ENCODE measurements at regions not wholly inside any gene's neighbourhood (a gene's known extent, or its start where the extent isn't known, plus 50 kb on each side); places are given as distances from the start of the nearest gene placed in this dataset.

DNA sequence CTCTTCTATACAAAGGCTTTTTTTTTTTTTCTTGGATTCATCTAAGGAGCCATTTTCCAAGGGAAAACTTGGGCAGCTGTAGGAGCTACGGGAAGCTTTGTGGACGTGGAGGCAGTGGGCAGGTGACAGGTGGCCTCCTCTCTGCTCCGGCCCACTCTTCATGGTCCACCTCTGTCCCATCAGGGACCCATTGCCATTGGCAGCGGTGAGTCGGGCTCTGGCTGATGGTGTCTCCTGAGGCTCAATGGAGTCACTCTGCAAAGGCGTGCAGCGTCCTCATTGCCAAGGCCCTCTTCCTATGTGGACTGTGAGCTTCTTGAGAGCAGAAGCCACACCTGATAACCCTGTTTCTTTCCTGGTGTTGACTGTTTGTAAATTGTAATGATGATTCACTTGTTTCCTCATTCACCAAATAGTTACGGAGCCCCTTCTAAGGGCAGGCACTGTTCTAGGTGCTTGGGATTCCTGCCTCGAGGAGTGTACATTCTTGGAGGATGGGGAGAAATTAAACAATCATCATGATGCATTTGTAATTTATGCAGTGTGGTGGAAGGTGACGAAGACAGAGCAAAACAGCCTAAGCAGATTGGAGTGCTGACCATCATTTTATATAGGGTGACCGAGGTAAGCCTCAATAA lies 240.3 kb upstream of the HS6ST1 start:
- H3K36me3 Mint-ChIP-seq: no peaks in the 10 kb centered on the region
- ATAC-seq: no peak
- H3K27me3 Mint-ChIP-seq (ENCODE audit: low read depth): no peaks in the 10 kb centered on the region; the same call in 1 of the 2 replicates
- no peak overlapping the region for H3K27ac Mint-ChIP-seq
- TF ChIP-seq E2F5 (CRISPR knock-in tag; IDR thresholded peaks at IDR 0.05) (no peak), TCF7 (CRISPR knock-in tag; IDR thresholded peaks at IDR 0.05; ENCODE audit: low read depth) (no peak), AR (CRISPR knock-in tag; IDR thresholded peaks at IDR 0.05) (no peak), ERG (CRISPR knock-in tag; IDR thresholded peaks at IDR 0.05) (no peak), RELA (CRISPR knock-in tag; IDR thresholded peaks at IDR 0.05; ENCODE audit: borderline replicate concordance) (no peak)
- TF ChIP-seq, protein P1, sequence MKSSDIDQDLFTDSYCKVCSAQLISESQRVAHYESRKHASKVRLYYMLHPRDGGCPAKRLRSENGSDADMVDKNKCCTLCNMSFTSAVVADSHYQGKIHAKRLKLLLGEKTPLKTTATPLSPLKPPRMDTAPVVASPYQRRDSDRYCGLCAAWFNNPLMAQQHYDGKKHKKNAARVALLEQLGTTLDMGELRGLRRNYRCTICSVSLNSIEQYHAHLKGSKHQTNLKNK (CRISPR knock-in tag; IDR thresholded peaks at IDR 0.05): no peak
- H3K4me3 Mint-ChIP-seq: no peak overlapping the region
- H3K4me1 Mint-ChIP-seq: peaks cover 5% of the 10 kb centered on the region; the same call in 1 of the 2 replicates
- CTCF ChIA-PET: no interaction called here
- peaks cover 5% of the 10 kb centered on the region for H3K9me3 Mint-ChIP-seq
- no peak for DNase-seq (ENCODE audit: low spot score)
- POLR2A ChIA-PET: no interaction called here

DNA sequence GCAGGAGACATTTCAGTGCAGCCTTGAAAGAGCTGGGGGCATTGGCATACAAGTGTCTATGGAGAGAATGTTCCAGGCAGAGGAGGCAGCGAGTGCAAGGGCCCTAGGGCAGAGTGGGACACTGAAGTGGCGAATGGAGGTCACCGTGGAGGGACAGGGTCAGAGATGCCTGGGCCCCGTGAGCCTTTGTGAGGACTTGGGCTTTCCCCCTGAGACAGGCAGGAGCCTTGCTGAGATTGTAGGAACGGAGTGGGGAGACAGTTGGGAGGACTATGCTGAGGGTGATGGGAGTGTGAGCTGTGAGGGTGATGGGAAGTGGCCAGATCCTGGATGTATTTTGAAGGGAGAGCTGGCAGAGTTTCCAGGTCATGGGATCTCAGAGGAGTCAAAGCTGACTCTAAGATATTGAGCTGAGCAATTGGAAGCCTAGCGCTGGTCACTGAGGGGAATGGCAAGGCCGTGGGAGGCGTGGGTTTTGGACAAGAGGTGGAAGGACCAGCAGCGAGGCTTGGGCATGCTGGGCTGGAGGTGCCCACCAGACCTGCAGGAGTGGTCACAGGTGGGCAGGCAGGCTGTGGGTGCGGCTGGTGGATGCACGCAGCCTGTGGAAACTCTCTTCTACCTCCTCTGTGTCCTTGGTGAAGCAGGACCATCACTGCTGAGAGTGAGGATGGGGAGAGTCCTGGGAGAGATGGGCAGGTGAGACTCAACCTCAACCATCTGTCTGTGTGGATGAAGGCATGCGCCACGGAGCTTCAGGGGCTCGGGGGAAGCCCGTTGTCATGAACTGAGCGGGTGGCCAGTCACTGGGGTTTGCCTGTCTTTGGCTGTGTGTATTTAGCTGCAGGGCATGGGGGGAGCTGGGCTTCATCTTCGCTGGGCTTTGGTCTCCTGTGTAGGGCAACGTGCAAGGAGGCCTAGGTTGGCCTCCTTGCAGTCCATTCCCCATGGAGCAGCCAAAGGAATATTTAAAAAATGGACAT lies 241.2 kb upstream of the HS6ST1 start:
- Mint-ChIP-seq H3K4me3 (no peak overlapping the region), H3K27me3 (ENCODE audit: low read depth) (no peaks in the 10 kb centered on the region; the same call in 1 of the 2 replicates), H3K9me3 (0 out of 2 replicates have a peak, but pooled peaks cover 3% of the 10 kb centered on the region), H3K36me3 (no peaks in the 10 kb centered on the region), H3K4me1 (peaks cover 5% of the 10 kb centered on the region; the same call in 1 of the 2 replicates), H3K27ac (no peak overlapping the region)
- DNase-seq (ENCODE audit: low spot score): no peak
- POLR2A ChIA-PET: no interaction called here
- ATAC-seq: no peak
- CTCF ChIA-PET: no interaction called here
- TF ChIP-seq, protein P2, sequence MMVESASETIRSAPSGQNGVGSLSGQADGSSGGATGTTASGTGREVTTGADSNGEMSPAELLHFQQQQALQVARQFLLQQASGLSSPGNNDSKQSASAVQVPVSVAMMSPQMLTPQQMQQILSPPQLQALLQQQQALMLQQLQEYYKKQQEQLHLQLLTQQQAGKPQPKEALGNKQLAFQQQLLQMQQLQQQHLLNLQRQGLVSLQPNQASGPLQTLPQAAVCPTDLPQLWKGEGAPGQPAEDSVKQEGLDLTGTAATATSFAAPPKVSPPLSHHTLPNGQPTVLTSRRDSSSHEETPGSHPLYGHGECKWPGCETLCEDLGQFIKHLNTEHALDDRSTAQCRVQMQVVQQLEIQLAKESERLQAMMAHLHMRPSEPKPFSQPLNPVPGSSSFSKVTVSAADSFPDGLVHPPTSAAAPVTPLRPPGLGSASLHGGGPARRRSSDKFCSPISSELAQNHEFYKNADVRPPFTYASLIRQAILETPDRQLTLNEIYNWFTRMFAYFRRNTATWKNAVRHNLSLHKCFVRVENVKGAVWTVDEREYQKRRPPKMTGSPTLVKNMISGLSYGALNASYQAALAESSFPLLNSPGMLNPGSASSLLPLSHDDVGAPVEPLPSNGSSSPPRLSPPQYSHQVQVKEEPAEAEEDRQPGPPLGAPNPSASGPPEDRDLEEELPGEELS (CRISPR knock-in tag; IDR thresholded peaks at IDR 0.05): no peak
- TF ChIP-seq NFYB (CRISPR knock-in tag; conservative IDR thresholded peaks at IDR 0.05; ENCODE audit: low read depth): no peak
- no peak for TF ChIP-seq CREB1 (CRISPR knock-in tag; IDR thresholded peaks at IDR 0.05)
- TF ChIP-seq, protein P3, sequence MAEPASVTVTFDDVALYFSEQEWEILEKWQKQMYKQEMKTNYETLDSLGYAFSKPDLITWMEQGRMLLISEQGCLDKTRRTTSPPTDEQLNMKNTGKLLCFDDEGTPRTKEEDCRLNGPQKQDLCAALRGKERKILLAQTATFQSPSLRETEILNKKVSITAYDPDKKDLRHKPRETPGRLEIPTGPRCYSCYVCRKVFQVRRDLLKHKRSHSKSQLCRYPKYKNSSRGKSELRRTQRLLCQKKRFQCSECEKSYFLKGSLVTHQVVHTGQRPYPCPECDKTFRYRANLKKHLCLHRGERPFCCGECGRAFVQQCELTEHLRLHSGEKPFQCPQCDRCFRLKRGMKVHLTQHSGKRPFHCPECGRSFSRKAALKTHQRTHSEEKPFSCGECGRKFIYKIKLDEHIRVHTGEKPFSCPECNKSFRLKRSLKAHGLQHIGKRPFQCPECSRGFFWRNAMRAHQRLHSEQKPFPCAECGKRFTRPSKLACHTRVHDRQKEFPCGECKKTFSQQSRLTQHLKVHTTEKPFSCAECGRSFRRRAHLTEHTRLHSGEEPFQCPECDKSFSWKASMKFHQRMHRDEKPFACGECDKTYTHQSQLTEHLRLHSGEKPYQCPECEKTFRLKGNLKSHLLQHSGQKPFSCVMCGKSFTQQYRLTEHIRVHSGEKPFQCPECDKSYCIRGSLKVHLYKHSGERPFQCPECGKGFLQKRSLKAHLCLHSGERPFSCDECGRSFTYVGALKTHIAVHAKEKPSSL (CRISPR knock-in tag; conservative IDR thresholded peaks at IDR 0.05): no peak
- TF ChIP-seq ZSCAN18 (CRISPR knock-in tag; IDR thresholded peaks at IDR 0.05): no peak
- TF ChIP-seq PRDM15 (CRISPR knock-in tag; IDR thresholded peaks at IDR 0.05): no peak
- TF ChIP-seq ATF6 (CRISPR knock-in tag; IDR thresholded peaks at IDR 0.05): no peak
